Mesenchymal stem cell (in vitro differentiated cells and primary cell): ENCODE measurements at regions not wholly inside any gene's neighbourhood (a gene's known extent, or its start where the extent isn't known, plus 50 kb on each side); places are given as distances from the start of the nearest gene placed in this dataset.

Experiments
- DNase-seq: peaks from one replicate; pipeline ENCODE4 v3.0.0-alpha.2; 2013
- H2AFZ ChIP-seq: one replicate; pipeline ENCODE4 v1.6.1; 2013; ENCODE audit warnings: low read depth, mild to moderate bottlenecking, control low read depth, inconsistent platforms, low read length, moderate library complexity
- H2AK5ac ChIP-seq: 2 replicates; pipeline ENCODE4 v1.6.1; 2013; ENCODE audit warnings: low read length, moderate library complexity, mild to moderate bottlenecking, inconsistent platforms; ENCODE audit not compliant: severe bottlenecking
- H2BK120ac ChIP-seq: one replicate; pipeline ENCODE4 v1.6.1; 2013; ENCODE audit warnings: low read depth, mild to moderate bottlenecking, inconsistent platforms, low read length, moderate library complexity
- H2BK12ac ChIP-seq, 2 experiments: one replicate each; pipeline ENCODE4 v1.6.1; 2013; ENCODE audit warnings: inconsistent platforms in 2 of 2, low read length in 2 of 2, mild to moderate bottlenecking in 2 of 2, moderate library complexity in 2 of 2, control low read depth in 1 of 2
- H2BK15ac ChIP-seq: one replicate; pipeline ENCODE4 v1.6.1; 2013; ENCODE audit warnings: mild to moderate bottlenecking, low read depth, inconsistent platforms; ENCODE audit not compliant: poor library complexity, severe bottlenecking
- H2BK5ac ChIP-seq: 2 replicates; pipeline ENCODE4 v1.6.1; 2013; ENCODE audit warnings: low read depth, mild to moderate bottlenecking, low read length, control low read depth, inconsistent platforms; ENCODE audit not compliant: poor library complexity, severe bottlenecking
- H3K14ac ChIP-seq, 2 experiments: one replicate each; pipeline ENCODE4 v1.6.1; 2013; ENCODE audit warnings: inconsistent platforms in 2 of 2, low read length in 2 of 2, control low read depth in 1 of 2, mild to moderate bottlenecking in 1 of 2, moderate library complexity in 1 of 2
- H3K18ac ChIP-seq, 2 experiments: one replicate each; pipeline ENCODE4 v1.6.1; 2013; ENCODE audit warnings: inconsistent platforms in 2 of 2, low read length in 2 of 2, control low read depth in 1 of 2, low read depth in 1 of 2, mild to moderate bottlenecking in 1 of 2
- H3K23ac ChIP-seq, 2 experiments: one replicate each; pipeline ENCODE4 v1.6.1; 2013; ENCODE audit warnings: inconsistent platforms in 2 of 2, low read length in 2 of 2, mild to moderate bottlenecking in 2 of 2, moderate library complexity in 2 of 2, control low read depth in 1 of 2
- H3K27ac ChIP-seq: 2 replicates; pipeline ENCODE4 v1.5.1; 2013; ENCODE audit warnings: mild to moderate bottlenecking, moderate library complexity, low read length, control low read depth, inconsistent platforms; ENCODE audit not compliant: poor library complexity, severe bottlenecking
- H3K27me3 ChIP-seq, 2 experiments: 2 replicates each; pipeline versions ENCODE4 v1.6.1 to v1.7.0; 2013; ENCODE audit warnings: low read length in 2 of 2, mild to moderate bottlenecking in 2 of 2, moderate library complexity in 2 of 2, control low read depth in 1 of 2, inconsistent platforms in 1 of 2; ENCODE audit not compliant: control insufficient read depth in 1 of 2, insufficient read depth in 1 of 2
- H3K36me3 ChIP-seq, 2 experiments: 2 replicates each; pipeline versions ENCODE4 v1.6.1 to v1.7.0; 2013; ENCODE audit warnings: low read length in 2 of 2, control low read depth in 1 of 2, inconsistent platforms in 1 of 2, low read depth in 1 of 2, mild to moderate bottlenecking in 1 of 2; ENCODE audit not compliant: insufficient read depth in 2 of 2, control insufficient read depth in 1 of 2
- H3K4ac ChIP-seq, 2 experiments: one replicate each; pipeline ENCODE4 v1.6.1; 2013; ENCODE audit warnings: inconsistent platforms in 2 of 2, low read length in 2 of 2, mild to moderate bottlenecking in 2 of 2, moderate library complexity in 2 of 2, control low read depth in 1 of 2, low read depth in 1 of 2
- H3K4me1 ChIP-seq: 2 replicates; pipeline ENCODE4 v1.6.1; 2013; ENCODE audit warnings: low read depth, low read length, control low read depth; ENCODE audit not compliant: control insufficient read depth, insufficient read depth
- H3K4me2 ChIP-seq: 2 replicates; pipeline ENCODE4 v1.6.1; 2013; ENCODE audit warnings: low read length, mild to moderate bottlenecking, inconsistent platforms; ENCODE audit not compliant: poor library complexity, severe bottlenecking
- H3K4me3 ChIP-seq, 2 experiments: 2 replicates each; pipeline versions ENCODE4 v1.5.1 to v1.7.0; 2013; ENCODE audit warnings: low read length in 2 of 2, mild to moderate bottlenecking in 2 of 2, control low read depth in 1 of 2, low read depth in 1 of 2; ENCODE audit not compliant: insufficient read depth in 1 of 2
- H3K79me1 ChIP-seq: replicated peaks from 2 replicates; pipeline ENCODE4 v1.6.1; 2013; ENCODE audit warnings: mild to moderate bottlenecking, control low read depth, low read length, inconsistent platforms; ENCODE audit not compliant: poor library complexity, severe bottlenecking
- H3K9ac ChIP-seq: 2 replicates; pipeline ENCODE4 v1.7.0; 2013; ENCODE audit warnings: mild to moderate bottlenecking, low read length, moderate library complexity
- H3K9me3 ChIP-seq: 2 replicates; pipeline ENCODE4 v1.7.0; 2013; ENCODE audit warnings: mild to moderate bottlenecking, low read length; ENCODE audit not compliant: control insufficient read depth
- H4K8ac ChIP-seq: one replicate; pipeline ENCODE4 v1.6.1; 2013; ENCODE audit warnings: inconsistent platforms, mild to moderate bottlenecking, low read length, moderate library complexity
- H4K91ac ChIP-seq: one replicate; pipeline ENCODE4 v1.6.1; 2013; ENCODE audit warnings: mild to moderate bottlenecking, low read length, inconsistent platforms
- WGBS: methylation state at CpG from one replicate; pipeline ENCODE4 v1.1.7; 2013; ENCODE audit warnings: mixed read lengths; 5-methylcytosine and 5-hydroxymethylcytosine counted together

DNA sequence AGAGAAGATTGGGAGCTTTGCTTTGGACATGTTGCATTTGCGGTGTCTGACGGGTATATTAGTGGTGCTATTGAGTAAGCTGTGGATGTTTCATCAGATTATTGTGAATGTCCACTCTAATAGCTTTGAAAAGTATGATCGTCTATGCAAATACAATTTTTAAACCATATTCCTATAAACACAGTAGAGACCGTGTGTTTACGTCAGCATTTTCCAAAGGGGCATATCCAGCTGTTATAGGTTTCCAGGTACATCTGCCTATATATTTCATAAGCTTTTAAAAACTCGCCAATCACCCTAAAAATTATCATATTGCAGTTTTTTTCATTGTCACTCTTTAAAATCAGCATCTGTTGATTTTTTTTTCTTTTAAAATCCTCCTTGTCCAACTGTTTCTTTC is 91.7 kb downstream of the NKX2-1 start:
- WGBS: 62% methylated on average over 4 of the region's 6 CpGs

DNA sequence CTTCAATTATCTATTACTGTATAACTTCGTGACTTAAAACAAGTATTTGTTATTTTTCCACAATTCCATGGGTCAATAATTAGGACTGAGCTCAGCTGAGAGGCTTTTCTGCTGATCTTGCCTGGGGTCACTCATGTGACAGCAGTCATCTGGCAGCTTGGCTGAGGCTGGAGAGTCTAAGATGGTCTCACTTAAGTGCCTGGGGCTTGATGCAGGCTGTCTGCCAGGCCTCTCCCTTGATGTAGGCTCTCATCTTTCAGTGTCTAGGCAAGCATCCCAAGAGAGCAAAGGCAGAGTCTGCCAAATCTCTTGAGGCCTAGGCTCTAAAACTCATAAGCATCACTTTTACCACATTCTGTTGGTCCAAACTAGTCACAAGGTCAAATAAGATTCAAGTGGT is 93.2 kb downstream of the NKX2-1 start:
- WGBS: 67% methylated on average over 1 of the region's 1 CpG
- Histone ChIP-seq H3K4me3 (no peak overlapping the region), H3K18ac (no peak overlapping the region), H3K27ac (no peak overlapping the region), H2AK5ac (no peak overlapping the region), H2BK15ac (no peak overlapping the region), H2AFZ (no peak overlapping the region), H3K14ac (no peak overlapping the region), H3K79me1 (no peaks in the 10 kb centered on the region), H3K9me3 (no peaks in the 10 kb centered on the region), H3K4me1 (no peaks in the 10 kb centered on the region), H3K4me2 (no peak overlapping the region), H4K91ac (no peak overlapping the region), H3K36me3 (no peaks in the 10 kb centered on the region), H3K27me3 (peaks cover 0 to 5% of the 10 kb centered on the region in 2 experiments), H2BK5ac (no peak overlapping the region), H2BK12ac (no peak overlapping the region), H4K8ac (no peak overlapping the region), H3K4ac (no peak overlapping the region), H3K9ac (no peak overlapping the region), H3K23ac (no peak overlapping the region), H2BK120ac (no peak overlapping the region)
- no peak for DNase-seq

More for the DNA sequence above, 91.7 kb downstream of the NKX2-1 start:
- no peak overlapping the region for H4K8ac ChIP-seq
- no peak overlapping the region for H2BK15ac ChIP-seq
- H2BK5ac ChIP-seq: no peak overlapping the region
- H3K9me3 ChIP-seq: no peaks in the 10 kb centered on the region
- H2BK12ac ChIP-seq: no peak overlapping the region
- no peak overlapping the region for H3K27ac ChIP-seq
- H3K79me1 ChIP-seq: no peaks in the 10 kb centered on the region
- no peak overlapping the region for H2AFZ ChIP-seq
- no peak for DNase-seq
- H3K23ac ChIP-seq: no peak overlapping the region
- H2BK120ac ChIP-seq: no peak overlapping the region
- no peak overlapping the region for H2AK5ac ChIP-seq
- no peaks in the 10 kb centered on the region for H3K4me1 ChIP-seq
- H3K14ac ChIP-seq: no peak overlapping the region
- H3K4ac ChIP-seq: no peak overlapping the region
- no peak overlapping the region for H3K9ac ChIP-seq
- no peak overlapping the region for H3K4me3 ChIP-seq
- H4K91ac ChIP-seq: no peak overlapping the region
- H3K18ac ChIP-seq: no peak overlapping the region
- H3K4me2 ChIP-seq: no peak overlapping the region
- peaks cover 0 to 5% of the 10 kb centered on the region in 2 experiments for H3K27me3 ChIP-seq
- no peaks in the 10 kb centered on the region for H3K36me3 ChIP-seq

DNA sequence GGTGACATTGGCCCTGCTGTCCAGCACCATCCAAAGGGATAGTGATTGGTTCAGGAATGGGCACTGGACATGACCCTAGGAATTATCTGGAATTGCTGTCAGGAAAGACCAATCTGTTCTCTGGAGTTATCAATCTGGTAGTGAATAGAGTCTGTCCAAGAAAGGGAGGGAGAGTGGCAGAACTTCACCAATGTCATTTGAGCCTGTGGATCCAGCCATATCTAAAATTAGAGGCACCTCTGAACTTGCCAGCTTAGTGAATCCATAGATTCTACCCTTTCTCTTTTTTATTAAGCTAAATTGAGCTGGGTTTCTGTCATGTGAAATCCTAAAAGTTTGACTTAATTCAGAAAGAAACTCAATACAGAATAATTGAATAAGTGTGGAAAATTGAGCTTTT is 93.9 kb downstream of the NKX2-1 start:
- Histone ChIP-seq H3K9ac (no peak overlapping the region), H3K79me1 (no peaks in the 10 kb centered on the region), H3K4me1 (no peaks in the 10 kb centered on the region), H3K14ac (no peak overlapping the region), H2BK5ac (no peak overlapping the region), H3K27ac (no peak overlapping the region), H3K36me3 (no peaks in the 10 kb centered on the region), H2BK12ac (no peak overlapping the region), H3K18ac (no peak overlapping the region), H3K4ac (no peak overlapping the region), H2AFZ (no peak overlapping the region), H4K91ac (no peak overlapping the region), H3K4me3 (no peak overlapping the region), H3K23ac (no peak overlapping the region), H2AK5ac (no peak overlapping the region), H3K4me2 (no peak overlapping the region), H3K27me3 (peaks cover 0 to 5% of the 10 kb centered on the region in 2 experiments), H2BK120ac (no peak overlapping the region), H3K9me3 (no peaks in the 10 kb centered on the region), H2BK15ac (no peak overlapping the region), H4K8ac (no peak overlapping the region)
- no peak for DNase-seq

DNA sequence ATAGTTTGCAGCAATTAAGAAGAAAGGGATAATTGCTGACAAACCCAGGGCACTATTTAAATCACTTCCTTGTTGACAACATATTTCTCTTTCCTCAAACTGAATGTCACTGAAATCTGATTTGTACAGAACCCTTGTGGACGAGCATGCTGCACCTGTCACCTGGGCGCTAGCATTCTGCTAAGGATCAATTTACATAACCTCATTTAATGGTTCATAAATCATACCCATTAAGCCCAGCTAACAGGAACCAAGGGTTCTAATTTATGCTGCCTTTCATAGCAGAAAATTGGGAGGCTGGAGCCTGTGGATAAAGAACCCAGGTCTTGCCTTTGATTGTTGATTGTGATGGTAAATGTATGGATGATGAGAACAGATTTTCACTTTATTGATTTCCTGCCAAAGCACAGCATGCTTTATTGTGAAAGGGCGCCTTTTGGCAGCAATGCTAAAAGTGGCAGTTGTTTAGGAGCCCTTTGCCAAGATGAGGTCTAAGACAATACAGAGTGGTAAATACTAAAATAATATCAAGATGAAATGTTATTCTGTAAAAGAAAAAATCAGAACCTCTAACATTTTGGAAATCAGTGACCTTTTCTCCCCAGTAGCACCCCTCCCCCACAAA is 95.4 kb downstream of the NKX2-1 start:
- Histone ChIP-seq H3K18ac (no peak overlapping the region), H3K4ac (no peak overlapping the region), H2BK120ac (no peak overlapping the region), H2AFZ (no peak overlapping the region), H2AK5ac (no peak overlapping the region), H3K9ac (no peak overlapping the region), H2BK15ac (no peak overlapping the region), H3K27ac (no peak overlapping the region), H2BK5ac (no peak overlapping the region), H3K79me1 (no peaks in the 10 kb centered on the region), H3K23ac (no peak overlapping the region), H3K14ac (no peak overlapping the region), H3K36me3 (no peaks in the 10 kb centered on the region), H2BK12ac (no peak overlapping the region), H3K9me3 (no peaks in the 10 kb centered on the region), H4K91ac (no peak overlapping the region), H3K4me2 (no peak overlapping the region), H3K4me3 (no peak overlapping the region), H3K27me3 (peaks cover 0 to 5% of the 10 kb centered on the region in 2 experiments), H4K8ac (no peak overlapping the region), H3K4me1 (no peaks in the 10 kb centered on the region)
- no peak for DNase-seq
- WGBS: 55% methylated on average over 2 of the region's 3 CpGs
